ENCODE measurements at regions not wholly inside any gene's neighbourhood (a gene's known extent, or its start where the extent isn't known, plus 50 kb on each side); places are given as distances from the start of the nearest gene placed in this dataset.

DNA sequence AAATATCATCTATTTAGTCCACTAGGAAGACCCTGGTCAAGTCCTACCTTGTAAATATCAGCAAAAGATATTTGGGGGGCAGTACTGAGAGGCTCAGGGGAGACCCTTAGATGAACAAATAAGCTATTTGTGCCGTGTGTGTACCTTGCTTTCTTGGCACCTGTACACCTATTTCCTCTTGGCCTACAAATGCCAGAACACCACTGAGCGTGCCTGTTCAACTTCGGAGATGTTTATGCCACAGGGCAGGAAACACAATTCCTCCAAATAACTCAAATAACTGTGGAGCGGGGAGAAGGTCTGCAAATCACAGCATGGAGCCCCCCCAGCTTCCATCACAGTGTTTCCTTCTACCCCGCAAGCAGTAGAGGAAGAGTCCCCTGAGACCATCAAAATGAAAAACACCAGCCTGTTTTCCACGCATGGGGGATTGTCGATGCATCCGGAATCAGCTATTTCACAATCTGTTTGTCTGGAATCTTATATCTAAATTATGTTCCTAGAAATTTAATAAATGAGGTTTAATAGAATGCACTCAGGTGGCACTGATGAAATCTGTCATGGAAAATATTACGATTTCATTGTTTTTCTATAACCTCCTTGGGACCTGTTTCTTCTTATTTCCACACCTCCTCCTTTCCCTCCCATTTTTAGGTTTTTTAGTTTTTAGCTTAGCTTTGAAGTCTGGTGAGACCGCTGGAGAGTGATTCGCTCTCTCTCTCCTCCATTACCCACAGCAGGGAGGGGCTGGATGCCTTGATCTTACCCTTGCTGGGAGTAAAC is 254.0 kb upstream of the SRRM4 start:
- no peak overlapping the region for H2BK5ac ChIP-seq (ENCODE audit: low read depth, low read length)
- 90% methylated on average over 11 of the region's 11 CpGs; no CpG with 5 or more reads in 1 of the 2 experiments for WGBS, 2 experiments (ENCODE audit: extremely low coverage in 1 of 2, insufficient coverage in 1 of 2, insufficient read length in 1 of 2, insufficient replicate concordance in 2 of 2, low coverage in 1 of 2, low lambda C conversion rate in 2 of 2, missing lambda C conversion rate in 1 of 2)
- H3K9me3 ChIP-seq (ENCODE audit: insufficient read depth in 2 of 2, low read depth in 1 of 2, low read length in 1 of 2), result peaks cover 8 to 9% of the 10 kb centered on the region in 2 experiments; a peak in 1 of 4 replicates
- H3K27me3 ChIP-seq (replicated peaks in 1 of 4; ENCODE audit: control insufficient read depth in 3 of 4, extremely low read depth in 1 of 4, insufficient read depth in 3 of 4, low read length in 3 of 4), result no peaks in the 10 kb centered on the region
- DNase-seq (ENCODE audit: low read depth in 1 of 2, low spot score in 2 of 2) (no peak), FAIRE-seq (no peak)
- H3K79me2 ChIP-seq (ENCODE audit: control insufficient read depth in 1 of 2, insufficient read depth in 2 of 2, low read length in 2 of 2), result no peaks in the 10 kb centered on the region
- no peaks in the 10 kb centered on the region for H4K20me1 ChIP-seq (replicated peaks in 1 of 2; ENCODE audit: control insufficient read depth in 1 of 2, insufficient read depth in 2 of 2, low read length in 2 of 2)
- no peak overlapping the region for H3K56ac ChIP-seq (replicated peaks; ENCODE audit: insufficient read length, low read depth, low read length)
- no peak overlapping the region for H3K4ac ChIP-seq (replicated peaks; ENCODE audit: insufficient read length, low read depth, low read length)
- no peaks in the 10 kb centered on the region for H3K79me1 ChIP-seq (ENCODE audit: low read depth, low read length)
- H4K5ac ChIP-seq (ENCODE audit: insufficient read length, low read depth, low read length), result no peak overlapping the region
- no peak overlapping the region for H3K23ac ChIP-seq (ENCODE audit: insufficient read length)
- no peak overlapping the region for H4K8ac ChIP-seq (ENCODE audit: extremely low read depth, insufficient read depth, low read length)
- POLR2A ChIA-PET (ENCODE audit: partially characterized antibody), result no interaction called here
- H3K36me3 ChIP-seq (ENCODE audit: control insufficient read depth in 2 of 4, insufficient read depth in 4 of 4, low read length in 3 of 4), result no peaks in the 10 kb centered on the region
- no peaks in the 10 kb centered on the region for H3K23me2 ChIP-seq (ENCODE audit: low read depth, low read length)
- H3K18ac ChIP-seq (ENCODE audit: extremely low read depth, low read length), result no peak overlapping the region
- no peak overlapping the region for H3K9ac ChIP-seq (replicated peaks in 1 of 4; ENCODE audit: extremely low read depth in 1 of 4, low read depth in 3 of 4, low read length in 3 of 4)
- no peak overlapping the region for H2AFZ ChIP-seq (ENCODE audit: low read length)
- H3K4me1 ChIP-seq (replicated peaks in 1 of 4; ENCODE audit: control insufficient read depth in 3 of 4, insufficient read depth in 4 of 4, low read length in 3 of 4), result no peaks in the 10 kb centered on the region
- no peak overlapping the region for H4K91ac ChIP-seq (replicated peaks; ENCODE audit: insufficient read length, low read length)
- no peak overlapping the region for H2BK20ac ChIP-seq (ENCODE audit: low read length)
- no peak overlapping the region for H3K4me2 ChIP-seq (ENCODE audit: insufficient read depth in 1 of 2, low read depth in 2 of 2, low read length in 2 of 2)
- H2AK5ac ChIP-seq (ENCODE audit: low read depth, low read length), result no peak overlapping the region
- no peak overlapping the region for H2BK15ac ChIP-seq (ENCODE audit: low read length)
- no peak overlapping the region for H3K4me3 ChIP-seq (ENCODE audit: extremely low read depth in 1 of 4, insufficient read depth in 2 of 4, low read depth in 3 of 4, low read length in 4 of 4)
- CTCF ChIA-PET (ENCODE audit: partially characterized antibody), result interaction anchor here (0.6 to 1.8 kb wide), 7 partner anchors 11 to 686 kb away, joined by 3 to 5 read pairs (median 3); no protein-coding TSS in a partner anchor
- no peak overlapping the region for H2BK120ac ChIP-seq (replicated peaks; ENCODE audit: low read depth, low read length)
- H3K14ac ChIP-seq (ENCODE audit: insufficient read length), result no peak overlapping the region
- no peak overlapping the region for H2BK12ac ChIP-seq (ENCODE audit: low read depth, low read length)
- no peak overlapping the region for H3K27ac ChIP-seq (ENCODE audit: low read depth, low read length)
- no peak for TF ChIP-seq POLR2AphosphoS5 (IDR thresholded peaks at IDR 0.05; ENCODE audit: low read depth, low read length)
- no peak for TF ChIP-seq POLR2A (IDR thresholded peaks at IDR 0.05; ENCODE audit: control extremely low read depth in 1 of 2, low read depth in 2 of 2, low read length in 2 of 2)
- no peak for TF ChIP-seq POU5F1 (IDR thresholded peaks at IDR 0.05; ENCODE audit: low read depth, low read length)
- TF ChIP-seq BRCA1 (IDR thresholded peaks at IDR 0.05; ENCODE audit: low read depth, low read length), result no peak
- TF ChIP-seq SIRT6 (IDR thresholded peaks at IDR 0.05; ENCODE audit: low read length), result no peak
- TF ChIP-seq KDM5A (IDR thresholded peaks at IDR 0.05; ENCODE audit: low read length), result no peak
- TF ChIP-seq CREB1 (IDR thresholded peaks at IDR 0.05), result no peak
- no peak for TF ChIP-seq CBX8 (IDR thresholded peaks at IDR 0.05; ENCODE audit: borderline replicate concordance, low read depth, low read length)
- TF ChIP-seq CEBPB (IDR thresholded peaks at IDR 0.05; ENCODE audit: low read depth, low read length), result no peak
- no peak for TF ChIP-seq BACH1 (IDR thresholded peaks at IDR 0.05; ENCODE audit: low read length)
- TF ChIP-seq TAF1 (IDR thresholded peaks at IDR 0.05; ENCODE audit: low read depth, low read length), result no peak
- no peak for TF ChIP-seq SUZ12 (IDR thresholded peaks at IDR 0.05; ENCODE audit: low read length)
- no peak for TF ChIP-seq CTBP2 (IDR thresholded peaks at IDR 0.05; ENCODE audit: borderline replicate concordance, insufficient read depth, insufficient read length, low read length)
- TF ChIP-seq, protein P1, sequence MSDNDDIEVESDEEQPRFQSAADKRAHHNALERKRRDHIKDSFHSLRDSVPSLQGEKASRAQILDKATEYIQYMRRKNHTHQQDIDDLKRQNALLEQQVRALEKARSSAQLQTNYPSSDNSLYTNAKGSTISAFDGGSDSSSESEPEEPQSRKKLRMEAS (IDR thresholded peaks at IDR 0.05), result no peak
- TF ChIP-seq CHD2 (IDR thresholded peaks at IDR 0.05; ENCODE audit: low read length), result no peak
- no peak for TF ChIP-seq SIX5 (IDR thresholded peaks at IDR 0.05; ENCODE audit: low read depth, low read length)
